Fibroblast of villous mesenchyme (primary cell): ENCODE measurements at regions not wholly inside any gene's neighbourhood (a gene's known extent, or its start where the extent isn't known, plus 50 kb on each side); places are given as distances from the start of the nearest gene placed in this dataset.

Experiments
- DNase-seq: peaks from one replicate; pipeline ENCODE4 v3.0.0-alpha.2; 2010; ENCODE audit warnings: low read depth
- H3K4me3 ChIP-seq: 2 replicates; pipeline ENCODE4 v1.5.1; 2011; ENCODE audit warnings: low read depth, mild to moderate bottlenecking, low read length
- TF ChIP-seq, protein P1 (sequence below): IDR thresholded peaks from 2 replicates; pipeline ENCODE4 v1.5.1; 2012; ENCODE audit warnings: low read depth, mild to moderate bottlenecking, low read length; ENCODE audit not compliant: insufficient read depth

DNA sequence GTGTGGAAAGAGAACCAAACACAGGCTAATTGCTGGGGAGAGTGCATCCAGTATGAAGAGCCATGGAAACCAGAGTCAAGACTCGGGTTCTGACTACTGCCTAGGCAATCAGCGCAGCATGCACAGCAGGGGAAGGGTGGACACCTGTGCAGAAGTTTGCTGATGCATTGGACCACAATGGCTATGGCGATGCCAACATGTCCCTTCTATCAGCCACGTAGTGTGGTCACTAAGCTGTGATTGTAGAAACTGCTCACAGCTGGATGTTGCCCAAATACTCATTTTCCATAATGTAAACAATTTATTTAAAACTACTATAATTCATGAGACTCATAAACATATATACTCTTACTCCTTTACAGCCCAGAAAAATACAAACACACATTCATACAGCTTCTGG, 1718.2 kb downstream of the EFNB2 start:
- no peak overlapping the region for H3K4me3 ChIP-seq
- TF ChIP-seq, protein P1, sequence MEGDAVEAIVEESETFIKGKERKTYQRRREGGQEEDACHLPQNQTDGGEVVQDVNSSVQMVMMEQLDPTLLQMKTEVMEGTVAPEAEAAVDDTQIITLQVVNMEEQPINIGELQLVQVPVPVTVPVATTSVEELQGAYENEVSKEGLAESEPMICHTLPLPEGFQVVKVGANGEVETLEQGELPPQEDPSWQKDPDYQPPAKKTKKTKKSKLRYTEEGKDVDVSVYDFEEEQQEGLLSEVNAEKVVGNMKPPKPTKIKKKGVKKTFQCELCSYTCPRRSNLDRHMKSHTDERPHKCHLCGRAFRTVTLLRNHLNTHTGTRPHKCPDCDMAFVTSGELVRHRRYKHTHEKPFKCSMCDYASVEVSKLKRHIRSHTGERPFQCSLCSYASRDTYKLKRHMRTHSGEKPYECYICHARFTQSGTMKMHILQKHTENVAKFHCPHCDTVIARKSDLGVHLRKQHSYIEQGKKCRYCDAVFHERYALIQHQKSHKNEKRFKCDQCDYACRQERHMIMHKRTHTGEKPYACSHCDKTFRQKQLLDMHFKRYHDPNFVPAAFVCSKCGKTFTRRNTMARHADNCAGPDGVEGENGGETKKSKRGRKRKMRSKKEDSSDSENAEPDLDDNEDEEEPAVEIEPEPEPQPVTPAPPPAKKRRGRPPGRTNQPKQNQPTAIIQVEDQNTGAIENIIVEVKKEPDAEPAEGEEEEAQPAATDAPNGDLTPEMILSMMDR: no peak
- DNase-seq: no peak

GRCh38 chr13:104816726-104817125, 1718.7 kb downstream of the EFNB2 start:
- no peak for DNase-seq
- TF ChIP-seq, protein P1: no peak
- no peak overlapping the region for H3K4me3 ChIP-seq

- no peak overlapping the region for H3K4me3 ChIP-seq
- TF ChIP-seq, protein P1: no peak
- DNase-seq: no peak
Measured at GRCh38 chr13:104810242-104810641, 1725.2 kb downstream of the EFNB2 start.

DNA sequence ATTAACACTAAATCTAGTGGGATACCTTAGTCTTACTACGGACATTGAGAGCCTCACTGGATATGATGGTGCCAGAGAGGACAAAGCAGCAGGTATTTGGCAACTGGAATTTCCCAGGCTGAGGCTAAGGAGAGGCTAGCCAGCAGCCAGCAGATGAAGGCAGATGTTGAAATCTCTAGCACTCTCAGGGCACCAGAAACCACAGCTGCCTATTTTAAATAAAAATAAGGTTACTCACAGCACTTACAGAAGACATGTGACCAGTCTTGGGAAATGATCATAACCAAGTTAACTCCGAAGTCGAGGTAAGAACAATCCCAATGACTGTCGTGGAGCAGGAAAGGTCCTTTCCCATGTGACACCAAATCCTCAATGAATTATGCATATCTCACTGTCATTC, 1726.0 kb downstream of the EFNB2 start:
- H3K4me3 ChIP-seq: no peak overlapping the region
- peak; percentile 1 for DNase-seq
- TF ChIP-seq, protein P1: no peak

- no peak for DNase-seq
- H3K4me3 ChIP-seq: no peak overlapping the region
- TF ChIP-seq, protein P1: no peak
Measured at GRCh38 chr13:104805346-104805745, 1730.1 kb downstream of the EFNB2 start.

- H3K4me3 ChIP-seq: no peak overlapping the region
- TF ChIP-seq, protein P1: no peak
- no peak for DNase-seq
Measured at GRCh38 chr13:104799152-104799551, 1732.9 kb upstream of the SLC10A2 start.

DNA sequence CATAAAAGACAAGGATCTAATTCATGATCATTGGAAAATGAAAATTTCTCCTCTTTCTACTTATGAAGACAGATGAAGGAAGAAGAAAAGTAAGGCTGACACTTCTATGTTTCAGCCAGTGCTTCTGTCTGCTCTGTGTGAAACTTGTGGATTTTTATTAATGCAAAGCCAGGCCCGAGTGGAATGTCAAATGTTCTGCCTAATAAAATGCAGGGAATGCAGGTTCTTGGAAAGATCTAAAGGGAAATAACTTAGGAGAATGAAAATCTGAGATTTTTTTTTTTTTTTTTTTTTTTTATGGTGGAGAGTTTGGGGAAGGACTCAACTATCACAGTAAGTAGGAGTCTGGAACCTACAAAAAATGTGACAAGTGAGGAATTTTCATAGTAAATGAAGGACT, 1732.3 kb upstream of the SLC10A2 start:
- H3K4me3 ChIP-seq: no peak overlapping the region
- TF ChIP-seq, protein P1: no peak
- no peak for DNase-seq
